Caco-2 (cell line): ENCODE measurements at regions not wholly inside any gene's neighbourhood (a gene's known extent, or its start where the extent isn't known, plus 50 kb on each side); places are given as distances from the start of the nearest gene placed in this dataset.

Experiments used
- BruUV-seq: library from RNA; stranded (reverse); fragments of 400-500 nt; replicated peaks from 2 replicates; lab custom pipeline; 2021; lab: Mats Ljungman, UMichigan
- CTCF ChIA-PET: fragments of 300-600 bp; sonication (Branson Sonifier 250); formaldehyde crosslinking; loops from one replicate; lab custom pipeline; 2022; ENCODE audit warnings: antibody characterized with exemption; lab: Charles Lee
- POLR2A ChIA-PET: fragments of 300-600 bp; sonication (Branson Sonifier 250); formaldehyde crosslinking; loops from one replicate; lab custom pipeline; 2022; ENCODE audit warnings: antibody characterized with exemption; lab: Charles Lee
- DNase-seq, 2 experiments: peaks; one replicate each; pipeline versions ENCODE4 v3.0.0 to v3.0.0-alpha.2; 2020 to 2022
- H3K27me3 ChIP-seq: replicated peaks from 2 replicates; pipeline ENCODE4 v1.6.0; 2011; ENCODE audit warnings: low read length; ENCODE audit not compliant: control insufficient read depth, insufficient read depth
- H3K36me3 ChIP-seq: 2 replicates; pipeline ENCODE4 v1.5.1; 2011; ENCODE audit warnings: low read length; ENCODE audit not compliant: control insufficient read depth, insufficient read depth
- H3K4me1 ChIP-seq: fragments of 250-450 bp; sonication (Bioruptor Pico); 2 replicates; pipeline ENCODE4 v1.5.1; 2020; ENCODE audit warnings: mild to moderate bottlenecking
- H3K4me3 ChIP-seq: 2 replicates; pipeline ENCODE4 v1.5.1; 2011; ENCODE audit warnings: low read depth, mild to moderate bottlenecking, control low read depth, low read length
- H3K9me3 ChIP-seq: fragments of 250-450 bp; sonication (Bioruptor Pico); 2 replicates; pipeline ENCODE4 v1.5.1; 2020; ENCODE audit warnings: mild to moderate bottlenecking, moderate library complexity
- H3K27ac Mint-ChIP-seq: one replicate; pipeline ENCODE4 v1.8.0; 2022; ENCODE audit warnings: mixed read lengths; ENCODE audit not compliant: unreplicated experiment
- H3K27me3 Mint-ChIP-seq: one replicate; pipeline ENCODE4 v1.8.0; 2022; ENCODE audit warnings: mixed read lengths; ENCODE audit not compliant: insufficient read depth, unreplicated experiment
- H3K36me3 Mint-ChIP-seq: one replicate; pipeline ENCODE4 v1.8.0; 2022; ENCODE audit warnings: mild to moderate bottlenecking, mixed read lengths; ENCODE audit not compliant: insufficient read depth, unreplicated experiment
- H3K4me1 Mint-ChIP-seq: one replicate; pipeline ENCODE4 v1.8.0; 2022; ENCODE audit warnings: low read depth, mixed read lengths; ENCODE audit not compliant: unreplicated experiment
- H3K4me3 Mint-ChIP-seq: one replicate; pipeline ENCODE4 v1.8.0; 2022; ENCODE audit warnings: mild to moderate bottlenecking, moderate library complexity, mixed read lengths; ENCODE audit not compliant: unreplicated experiment
- H3K9me3 Mint-ChIP-seq: one replicate; pipeline ENCODE4 v1.8.0; 2022; ENCODE audit warnings: mixed read lengths; ENCODE audit not compliant: unreplicated experiment
- intact Hi-C: fragments of 100-400 bp; cut with micrococcal nuclease; formaldehyde crosslinking; loops from one replicate; pipeline ENCODE4 v1.10.0; 2022; ENCODE audit not compliant: unreplicated experiment
- TF ChIP-seq, protein P1 (sequence below), 2 experiments: fragments of 200-600 bp in 1 of 2; IDR thresholded peaks; 1 replicate in 1 of 2; 2 replicates in 1 of 2; pipeline versions ENCODE4 v1.5.1 to v1.8.0; 2011 to 2022; ENCODE audit warnings: antibody characterized with exemption in 1 of 2, control low read depth in 1 of 2, inconsistent platforms in 1 of 2, low read depth in 1 of 2, low read length in 1 of 2, mild to moderate bottlenecking in 1 of 2, moderate library complexity in 1 of 2; ENCODE audit not compliant: insufficient read depth in 1 of 2, severe bottlenecking in 1 of 2, unreplicated experiment in 1 of 2

DNA sequence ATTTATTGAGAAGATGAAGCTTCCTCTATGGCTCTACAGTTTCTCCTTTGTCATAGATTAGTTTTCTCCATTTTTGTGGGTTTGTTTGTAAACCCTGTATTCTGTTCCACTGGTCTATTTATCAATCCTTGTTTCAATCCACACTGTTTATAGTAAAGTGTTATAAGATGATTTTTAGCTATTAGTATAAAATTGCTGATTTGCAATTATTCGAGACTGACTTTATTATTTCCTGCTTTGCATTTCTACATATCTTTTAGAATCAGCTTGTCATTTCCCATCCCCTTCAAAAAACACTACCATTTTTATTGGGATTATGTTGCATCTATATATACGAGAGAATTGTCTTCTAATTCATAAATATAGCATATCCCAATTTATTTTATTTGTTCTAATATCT, 325.9 kb upstream of the EPHA7 start:
- no peaks in the 10 kb centered on the region for H3K9me3 Mint-ChIP-seq
- no peak for DNase-seq
- TF ChIP-seq, protein P1, sequence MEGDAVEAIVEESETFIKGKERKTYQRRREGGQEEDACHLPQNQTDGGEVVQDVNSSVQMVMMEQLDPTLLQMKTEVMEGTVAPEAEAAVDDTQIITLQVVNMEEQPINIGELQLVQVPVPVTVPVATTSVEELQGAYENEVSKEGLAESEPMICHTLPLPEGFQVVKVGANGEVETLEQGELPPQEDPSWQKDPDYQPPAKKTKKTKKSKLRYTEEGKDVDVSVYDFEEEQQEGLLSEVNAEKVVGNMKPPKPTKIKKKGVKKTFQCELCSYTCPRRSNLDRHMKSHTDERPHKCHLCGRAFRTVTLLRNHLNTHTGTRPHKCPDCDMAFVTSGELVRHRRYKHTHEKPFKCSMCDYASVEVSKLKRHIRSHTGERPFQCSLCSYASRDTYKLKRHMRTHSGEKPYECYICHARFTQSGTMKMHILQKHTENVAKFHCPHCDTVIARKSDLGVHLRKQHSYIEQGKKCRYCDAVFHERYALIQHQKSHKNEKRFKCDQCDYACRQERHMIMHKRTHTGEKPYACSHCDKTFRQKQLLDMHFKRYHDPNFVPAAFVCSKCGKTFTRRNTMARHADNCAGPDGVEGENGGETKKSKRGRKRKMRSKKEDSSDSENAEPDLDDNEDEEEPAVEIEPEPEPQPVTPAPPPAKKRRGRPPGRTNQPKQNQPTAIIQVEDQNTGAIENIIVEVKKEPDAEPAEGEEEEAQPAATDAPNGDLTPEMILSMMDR (IDR thresholded peaks at IDR 0.05; ENCODE audit: insufficient read depth in 1 of 2, low read depth in 1 of 2, low read length in 1 of 2, severe bottlenecking in 1 of 2, unreplicated experiment in 1 of 2) = no peak
- no peaks in the 10 kb centered on the region for H3K36me3 Mint-ChIP-seq
- H3K27ac Mint-ChIP-seq = no peak overlapping the region
- no peaks in the 10 kb centered on the region for H3K4me1 ChIP-seq
- no peaks in the 10 kb centered on the region for H3K9me3 ChIP-seq
- POLR2A ChIA-PET = no interaction called here
- no peaks in the 10 kb centered on the region for H3K27me3 ChIP-seq
- no peak overlapping the region for H3K4me3 ChIP-seq
- H3K4me3 Mint-ChIP-seq = no peak overlapping the region
- no TSS peak for BruUV-seq
- intact Hi-C loops = no loop called here
- CTCF ChIA-PET = no interaction called here
- H3K4me1 Mint-ChIP-seq = no peaks in the 10 kb centered on the region
- H3K36me3 ChIP-seq = no peaks in the 10 kb centered on the region
- no peaks in the 10 kb centered on the region for H3K27me3 Mint-ChIP-seq

DNA sequence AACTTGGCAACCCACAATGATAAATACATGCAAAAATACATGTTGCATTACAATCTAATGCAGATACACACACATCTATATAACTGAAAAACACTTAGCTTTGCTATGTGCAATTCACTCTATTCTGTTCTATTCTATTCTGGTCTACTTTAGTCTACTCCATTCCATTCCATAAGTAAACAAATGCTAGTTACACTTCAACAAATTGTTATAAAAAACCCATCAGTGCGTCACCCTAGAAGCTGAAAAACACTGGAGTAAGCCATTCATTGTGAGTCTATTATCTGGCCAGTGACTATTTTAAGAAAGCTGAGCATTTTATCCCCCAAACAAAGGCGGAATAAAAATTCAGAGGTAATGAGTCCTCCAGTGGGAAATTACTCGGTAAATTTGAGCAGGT, 315.7 kb upstream of the EPHA7 start:
- intact Hi-C loops = no loop called here
- no peaks in the 10 kb centered on the region for H3K4me1 ChIP-seq
- TF ChIP-seq, protein P1 (IDR thresholded peaks at IDR 0.05; ENCODE audit: insufficient read depth in 1 of 2, low read depth in 1 of 2, low read length in 1 of 2, severe bottlenecking in 1 of 2, unreplicated experiment in 1 of 2) = no peak
- Mint-ChIP-seq H3K27ac (no peak overlapping the region), H3K27me3 (no peaks in the 10 kb centered on the region), H3K36me3 (no peaks in the 10 kb centered on the region), H3K9me3 (no peaks in the 10 kb centered on the region), H3K4me1 (no peaks in the 10 kb centered on the region), H3K4me3 (no peak overlapping the region)
- H3K36me3 ChIP-seq = no peaks in the 10 kb centered on the region
- ChIA-PET POLR2A (no interaction called here), CTCF (interaction anchor here (0.6 kb wide), 1 partner anchor 196 kb away, joined by 3 read pairs; no protein-coding TSS in a partner anchor)
- H3K9me3 ChIP-seq = no peaks in the 10 kb centered on the region
- no TSS peak for BruUV-seq
- no peak for DNase-seq
- H3K27me3 ChIP-seq = no peaks in the 10 kb centered on the region
- no peak overlapping the region for H3K4me3 ChIP-seq

DNA sequence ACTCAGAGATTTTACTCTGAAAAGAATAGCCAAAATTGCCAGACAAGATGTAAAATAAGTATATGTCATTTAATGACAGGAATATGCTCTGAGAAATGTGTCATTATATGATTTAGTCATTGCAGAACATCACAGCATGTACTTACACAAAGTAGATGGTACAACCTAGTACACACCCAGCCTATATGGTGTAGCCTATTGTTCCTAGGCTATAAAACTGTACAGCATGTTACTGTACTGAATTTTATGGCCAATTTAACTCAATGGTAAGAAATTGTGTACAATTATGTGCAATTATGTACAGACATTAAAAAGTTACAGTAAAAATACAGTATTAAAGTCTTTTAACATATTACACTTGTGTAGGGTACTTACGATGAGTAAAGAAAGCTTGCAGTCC, 311.9 kb upstream of the EPHA7 start:
- ChIA-PET POLR2A (no interaction called here), CTCF (no interaction called here)
- H3K9me3 ChIP-seq = no peaks in the 10 kb centered on the region
- no peak for DNase-seq
- Mint-ChIP-seq H3K27me3 (peaks cover 2% of the 10 kb centered on the region), H3K4me1 (no peaks in the 10 kb centered on the region), H3K4me3 (no peak overlapping the region), H3K36me3 (no peaks in the 10 kb centered on the region), H3K9me3 (no peaks in the 10 kb centered on the region), H3K27ac (no peak overlapping the region)
- H3K4me3 ChIP-seq = no peak overlapping the region
- BruUV-seq = no TSS peak
- TF ChIP-seq, protein P1 (IDR thresholded peaks at IDR 0.05; ENCODE audit: insufficient read depth in 1 of 2, low read depth in 1 of 2, low read length in 1 of 2, severe bottlenecking in 1 of 2, unreplicated experiment in 1 of 2) = no peak
- no peaks in the 10 kb centered on the region for H3K27me3 ChIP-seq
- intact Hi-C loops = no loop called here
- no peaks in the 10 kb centered on the region for H3K36me3 ChIP-seq
- H3K4me1 ChIP-seq = no peaks in the 10 kb centered on the region
